Epithelial cell of prostate (primary cell): ENCODE measurements at regions not wholly inside any gene's neighbourhood (a gene's known extent, or its start where the extent isn't known, plus 50 kb on each side); places are given as distances from the start of the nearest gene placed in this dataset.
"Not testable (repeated sequence)": the region's sequence is repeated elsewhere in the genome, so short reads cannot be mapped to it uniquely, and the experiment has no call there.

Experiments used
- DNase-seq: peaks from one replicate; pipeline ENCODE4 v3.0.0-alpha.2; 2011; ENCODE audit warnings: low read depth, low spot score
- H3K27ac ChIP-seq: fragments of 450-650 bp; 2 replicates; pipeline ENCODE4 v1.5.1; 2017; ENCODE audit warnings: mild to moderate bottlenecking

- H3K27ac ChIP-seq: no peak overlapping the region
- no peak for DNase-seq
Observed at GRCh38 chr14:104301731-104302460, 163.5 kb downstream of the KIF26A start.

- no peak overlapping the region for H3K27ac ChIP-seq
- DNase-seq: no peak
Observed at GRCh38 chr14:104302794-104303405, 164.5 kb downstream of the KIF26A start.

- DNase-seq: no peak
- no peak overlapping the region for H3K27ac ChIP-seq
Observed at GRCh38 chr14:104303705-104304425, 165.5 kb downstream of the KIF26A start.

- DNase-seq: no peak
- no peak overlapping the region for H3K27ac ChIP-seq
Observed at GRCh38 chr14:104304451-104305351, 166.3 kb downstream of the KIF26A start.

- H3K27ac ChIP-seq: no peak overlapping the region
- DNase-seq: no peak
Observed at GRCh38 chr14:104305511-104306449, 167.4 kb downstream of the KIF26A start.

GRCh38 chr14:104306450-104307040 is 168.2 kb downstream of the KIF26A start:
- DNase-seq: no peak
- no peak overlapping the region for H3K27ac ChIP-seq

- no peak overlapping the region for H3K27ac ChIP-seq
- no peak for DNase-seq
Observed at GRCh38 chr14:104307246-104307626, 168.8 kb downstream of the KIF26A start.

- no peak overlapping the region for H3K27ac ChIP-seq
- DNase-seq: no peak
Observed at GRCh38 chr14:104307627-104308401, 169.4 kb downstream of the KIF26A start.

GRCh38 chr14:104308534-104308933 is 170.1 kb downstream of the KIF26A start:
- not testable (repeated sequence) for DNase-seq, H3K27ac ChIP-seq

- no peak for DNase-seq
- H3K27ac ChIP-seq: no peak overlapping the region
Observed at GRCh38 chr14:104309657-104310369, 171.4 kb downstream of the KIF26A start.

GRCh38 chr14:104311358-104311757 is 173.0 kb downstream of the KIF26A start:
- no peak for DNase-seq

GRCh38 chr14:104313674-104314073 is 175.3 kb downstream of the KIF26A start:
- DNase-seq: no peak
- H3K27ac ChIP-seq: no peak overlapping the region

More at GRCh38 chr14:104311358-104311757, 173.0 kb downstream of the KIF26A start:
- H3K27ac ChIP-seq: no peak overlapping the region

- H3K27ac ChIP-seq: no peak overlapping the region
- DNase-seq: no peak
Observed at GRCh38 chr14:104314251-104314941, 176.0 kb downstream of the KIF26A start.

GRCh38 chr14:104315169-104315568 is 176.8 kb downstream of the KIF26A start:
- DNase-seq: no peak
- no peak overlapping the region for H3K27ac ChIP-seq

- no peak overlapping the region for H3K27ac ChIP-seq
- DNase-seq: no peak
Observed at GRCh38 chr14:104315625-104316024, 177.2 kb downstream of the KIF26A start.

GRCh38 chr14:104316121-104316722 is 177.8 kb downstream of the KIF26A start:
- H3K27ac ChIP-seq: no peak overlapping the region
- DNase-seq: no peak
